ENCODE measurements at regions not wholly inside any gene's neighbourhood (a gene's known extent, or its start where the extent isn't known, plus 50 kb on each side); places are given as distances from the start of the nearest gene placed in this dataset.
"Not testable (repeated sequence)": the region's sequence is repeated elsewhere in the genome, so short reads cannot be mapped to it uniquely, and the experiment has no call there.

DNA sequence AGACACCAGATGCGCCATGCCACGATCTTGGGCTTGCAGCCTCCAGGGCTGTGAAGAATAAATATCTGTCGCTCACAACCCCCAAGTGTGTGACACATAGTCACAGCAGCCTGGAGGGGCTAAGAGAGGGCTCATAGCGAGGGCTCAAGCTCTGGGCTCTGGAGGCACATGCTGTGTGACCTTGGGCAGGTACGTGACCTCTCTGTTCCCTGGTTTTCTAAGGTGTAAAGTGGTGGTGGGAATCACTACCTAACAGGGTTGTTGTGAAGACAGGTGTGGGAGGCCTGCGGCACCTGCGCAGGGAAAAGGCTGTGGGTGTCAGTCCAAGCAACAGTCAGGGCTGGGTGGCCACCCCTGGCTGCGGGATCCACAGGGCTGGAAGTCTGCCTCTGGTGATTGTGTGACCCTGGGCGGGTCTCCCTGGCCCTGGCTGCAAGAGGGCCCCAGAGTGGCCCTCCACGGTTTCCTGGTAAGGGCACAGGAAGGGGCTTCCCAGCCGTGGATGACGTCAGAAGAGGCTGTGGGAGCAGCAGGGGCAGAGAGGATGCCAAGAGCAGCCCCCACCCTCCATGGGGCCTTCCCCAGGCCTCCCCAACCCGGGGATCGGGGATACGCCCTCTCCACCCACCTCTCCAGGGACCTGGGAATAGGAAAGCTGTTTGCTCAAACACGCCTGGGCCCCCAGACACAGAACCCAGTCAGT, 218.8 kb upstream of the SGCG start:
- H3K9me3 ChIP-seq (ENCODE audit: low read length): no peaks in the 10 kb centered on the region
- H4K20me1 ChIP-seq (ENCODE audit: insufficient read depth, low read length): no peaks in the 10 kb centered on the region
- TF ChIP-seq, protein P1, sequence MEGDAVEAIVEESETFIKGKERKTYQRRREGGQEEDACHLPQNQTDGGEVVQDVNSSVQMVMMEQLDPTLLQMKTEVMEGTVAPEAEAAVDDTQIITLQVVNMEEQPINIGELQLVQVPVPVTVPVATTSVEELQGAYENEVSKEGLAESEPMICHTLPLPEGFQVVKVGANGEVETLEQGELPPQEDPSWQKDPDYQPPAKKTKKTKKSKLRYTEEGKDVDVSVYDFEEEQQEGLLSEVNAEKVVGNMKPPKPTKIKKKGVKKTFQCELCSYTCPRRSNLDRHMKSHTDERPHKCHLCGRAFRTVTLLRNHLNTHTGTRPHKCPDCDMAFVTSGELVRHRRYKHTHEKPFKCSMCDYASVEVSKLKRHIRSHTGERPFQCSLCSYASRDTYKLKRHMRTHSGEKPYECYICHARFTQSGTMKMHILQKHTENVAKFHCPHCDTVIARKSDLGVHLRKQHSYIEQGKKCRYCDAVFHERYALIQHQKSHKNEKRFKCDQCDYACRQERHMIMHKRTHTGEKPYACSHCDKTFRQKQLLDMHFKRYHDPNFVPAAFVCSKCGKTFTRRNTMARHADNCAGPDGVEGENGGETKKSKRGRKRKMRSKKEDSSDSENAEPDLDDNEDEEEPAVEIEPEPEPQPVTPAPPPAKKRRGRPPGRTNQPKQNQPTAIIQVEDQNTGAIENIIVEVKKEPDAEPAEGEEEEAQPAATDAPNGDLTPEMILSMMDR (IDR thresholded peaks at IDR 0.05; ENCODE audit: low read length): no peak
- no peak for TF ChIP-seq EZH2 (IDR thresholded peaks at IDR 0.05; ENCODE audit: borderline replicate concordance, low read length)
- no peaks in the 10 kb centered on the region for H3K4me1 ChIP-seq (ENCODE audit: insufficient read depth, low read length, severe bottlenecking)
- H2AFZ ChIP-seq (ENCODE audit: low read length): no peak overlapping the region
- no peak overlapping the region for H3K4me3 ChIP-seq (ENCODE audit: low read depth, low read length, poor library complexity, severe bottlenecking)
- no peak overlapping the region for H3K4me2 ChIP-seq (ENCODE audit: low read length)
- H3K36me3 ChIP-seq (ENCODE audit: insufficient read depth, low read length): no peaks in the 10 kb centered on the region
- H3K27ac ChIP-seq (ENCODE audit: low read depth, low read length, poor library complexity, severe bottlenecking): no peak overlapping the region
- H3K79me2 ChIP-seq (ENCODE audit: insufficient read depth, low read length): no peaks in the 10 kb centered on the region
- H3K9me2 ChIP-seq (ENCODE audit: low read depth, low read length): no peaks in the 10 kb centered on the region
- no peaks in the 10 kb centered on the region for H3K27me3 ChIP-seq (ENCODE audit: insufficient read depth, low read length)
- no peaks in the 10 kb centered on the region for H3F3A ChIP-seq (ENCODE audit: insufficient read depth, low read length)
- H3K9ac ChIP-seq (ENCODE audit: low read length): no peak overlapping the region

DNA sequence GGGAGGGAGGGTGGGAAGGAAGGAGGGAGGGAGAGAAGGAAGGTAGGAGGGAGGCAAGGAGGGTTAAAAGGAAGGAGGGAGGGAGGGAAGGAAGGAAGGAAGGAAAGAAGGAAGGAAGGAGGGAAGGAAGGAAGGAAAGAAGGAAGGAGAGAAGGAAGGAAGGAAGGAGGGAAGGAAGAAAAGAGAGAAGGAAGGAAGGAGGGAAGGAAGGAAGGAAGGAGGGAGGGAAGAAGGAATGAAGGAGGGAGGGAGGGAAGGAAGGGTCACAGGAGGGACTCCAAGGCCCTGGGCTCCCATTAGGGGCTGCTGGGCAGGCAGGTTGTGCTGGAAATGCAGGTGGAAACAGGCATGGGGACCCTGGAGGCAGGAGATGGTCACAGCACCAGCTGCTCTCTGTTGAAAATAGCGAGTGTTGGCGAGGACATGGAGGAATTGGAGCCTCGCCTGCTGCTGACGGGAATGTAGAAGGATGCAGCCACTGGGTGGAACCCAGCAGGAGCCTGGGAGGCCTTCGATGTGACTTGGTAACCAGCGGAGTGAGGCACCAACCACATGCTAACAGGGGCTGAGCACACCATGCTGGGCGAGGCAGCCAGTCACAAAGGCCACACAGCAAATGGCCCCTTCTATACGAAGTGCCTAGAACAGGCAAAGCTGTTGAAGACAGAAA, 217.3 kb upstream of the SGCG start:
- not testable (repeated sequence) for H3K9me3 ChIP-seq (ENCODE audit: low read length); H3K4me1 ChIP-seq (ENCODE audit: insufficient read depth, low read length, severe bottlenecking); H3K79me2 ChIP-seq (ENCODE audit: insufficient read depth, low read length); H3F3A ChIP-seq (ENCODE audit: insufficient read depth, low read length); H2AFZ ChIP-seq (ENCODE audit: low read length); H4K20me1 ChIP-seq (ENCODE audit: insufficient read depth, low read length); H3K27ac ChIP-seq (ENCODE audit: low read depth, low read length, poor library complexity, severe bottlenecking); H3K27me3 ChIP-seq (ENCODE audit: insufficient read depth, low read length); H3K9ac ChIP-seq (ENCODE audit: low read length); H3K4me2 ChIP-seq (ENCODE audit: low read length); H3K9me2 ChIP-seq (ENCODE audit: low read depth, low read length); H3K36me3 ChIP-seq (ENCODE audit: insufficient read depth, low read length); H3K4me3 ChIP-seq (ENCODE audit: low read depth, low read length, poor library complexity, severe bottlenecking)

DNA sequence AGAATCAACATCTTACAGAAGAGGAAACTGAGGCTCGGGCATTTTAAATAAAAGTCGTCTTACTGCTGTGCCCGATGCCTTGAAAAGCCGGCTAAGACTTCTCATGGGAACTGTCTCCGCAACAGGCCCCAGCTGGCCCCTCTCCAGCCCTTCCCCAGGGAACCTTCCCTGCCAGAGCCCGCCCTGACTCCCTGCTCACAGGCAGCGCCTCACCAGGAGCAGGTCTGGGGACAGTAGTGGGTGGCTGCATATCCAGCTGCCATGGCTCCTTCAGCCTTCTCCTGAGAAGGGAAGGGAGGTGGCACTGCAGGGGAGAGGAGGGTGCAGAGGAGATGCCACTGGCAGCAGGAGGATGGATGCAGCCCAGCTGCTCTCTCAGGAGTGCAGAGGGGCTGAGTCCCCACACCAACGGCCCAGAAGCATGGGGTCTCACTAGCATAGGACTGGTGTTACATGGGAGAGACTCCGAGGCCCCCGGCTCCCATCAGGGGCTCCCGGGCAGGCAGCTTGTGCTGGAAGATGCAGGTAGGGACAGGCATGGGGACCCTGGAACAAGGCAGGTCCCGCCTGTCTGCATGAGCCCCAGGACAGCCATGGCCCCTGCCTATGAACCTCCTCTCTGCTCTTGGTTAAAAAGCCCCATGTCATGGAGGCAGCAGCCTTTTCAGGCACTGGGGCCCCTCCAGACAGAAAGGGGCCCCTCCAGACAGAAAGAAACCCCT, 216.4 kb upstream of the SGCG start:
- no peak for TF ChIP-seq EZH2 (IDR thresholded peaks at IDR 0.05; ENCODE audit: borderline replicate concordance, low read length)
- TF ChIP-seq, protein P1 (IDR thresholded peaks at IDR 0.05; ENCODE audit: low read length): no peak
- no peaks in the 10 kb centered on the region for H3F3A ChIP-seq (ENCODE audit: insufficient read depth, low read length)
- no peak overlapping the region for H3K4me3 ChIP-seq (ENCODE audit: low read depth, low read length, poor library complexity, severe bottlenecking)
- no peaks in the 10 kb centered on the region for H3K4me1 ChIP-seq (ENCODE audit: insufficient read depth, low read length, severe bottlenecking)
- no peak overlapping the region for H3K9ac ChIP-seq (ENCODE audit: low read length)
- H3K27ac ChIP-seq (ENCODE audit: low read depth, low read length, poor library complexity, severe bottlenecking): no peak overlapping the region
- H3K27me3 ChIP-seq (ENCODE audit: insufficient read depth, low read length): no peaks in the 10 kb centered on the region
- no peaks in the 10 kb centered on the region for H3K9me2 ChIP-seq (ENCODE audit: low read depth, low read length)
- H3K4me2 ChIP-seq (ENCODE audit: low read length): no peak overlapping the region
- no peak overlapping the region for H2AFZ ChIP-seq (ENCODE audit: low read length)
- no peaks in the 10 kb centered on the region for H3K36me3 ChIP-seq (ENCODE audit: insufficient read depth, low read length)
- H4K20me1 ChIP-seq (ENCODE audit: insufficient read depth, low read length): no peaks in the 10 kb centered on the region
- H3K79me2 ChIP-seq (ENCODE audit: insufficient read depth, low read length): no peaks in the 10 kb centered on the region
- H3K9me3 ChIP-seq (ENCODE audit: low read length): no peaks in the 10 kb centered on the region

DNA sequence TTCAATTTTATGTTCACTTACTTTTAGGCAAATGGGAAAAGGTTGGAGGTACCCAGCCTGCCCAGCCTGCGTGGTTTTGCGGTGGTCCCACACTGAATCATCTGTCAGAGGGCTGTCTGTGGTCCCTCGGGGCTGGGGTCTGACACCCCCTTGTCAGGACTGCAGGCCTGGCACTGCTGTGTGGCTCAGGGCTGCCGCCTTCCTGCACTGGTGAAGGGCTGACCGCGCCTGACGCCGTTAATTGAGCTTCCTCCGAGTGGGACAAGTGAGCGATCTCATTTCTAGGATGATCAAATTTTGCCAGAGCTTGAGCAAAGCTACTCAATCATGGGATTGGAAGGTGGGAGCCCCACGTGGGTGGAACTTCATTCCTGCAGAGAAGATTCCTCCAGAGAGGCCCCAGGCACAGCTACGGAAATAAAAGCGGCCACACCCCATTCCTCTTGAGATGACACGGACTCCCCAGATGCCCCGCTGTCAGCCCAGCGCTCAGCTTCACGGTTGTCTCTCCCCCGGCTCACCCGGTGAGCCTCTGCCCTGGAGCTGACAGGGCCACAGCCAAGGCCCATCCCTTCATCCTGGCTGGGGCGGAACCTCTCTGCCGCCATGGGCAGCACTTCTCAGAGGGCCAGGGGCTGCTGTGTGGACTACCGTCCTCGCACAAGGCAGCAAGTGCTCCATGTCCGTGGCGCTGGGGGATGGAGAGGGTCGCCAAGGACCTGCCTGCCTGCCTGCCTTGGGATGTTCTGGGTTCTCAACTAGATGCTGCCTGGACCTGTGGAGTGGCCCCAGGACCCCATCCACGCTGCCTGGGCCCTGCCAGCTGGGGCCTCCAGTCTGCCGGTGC, 215.5 kb upstream of the SGCG start:
- not testable (repeated sequence) for H3K27me3 ChIP-seq (ENCODE audit: insufficient read depth, low read length); H3K9ac ChIP-seq (ENCODE audit: low read length); H2AFZ ChIP-seq (ENCODE audit: low read length); H3K4me2 ChIP-seq (ENCODE audit: low read length); H3K79me2 ChIP-seq (ENCODE audit: insufficient read depth, low read length); H3K4me3 ChIP-seq (ENCODE audit: low read depth, low read length, poor library complexity, severe bottlenecking); H3K9me2 ChIP-seq (ENCODE audit: low read depth, low read length); H3F3A ChIP-seq (ENCODE audit: insufficient read depth, low read length); H3K27ac ChIP-seq (ENCODE audit: low read depth, low read length, poor library complexity, severe bottlenecking); H4K20me1 ChIP-seq (ENCODE audit: insufficient read depth, low read length); H3K4me1 ChIP-seq (ENCODE audit: insufficient read depth, low read length, severe bottlenecking); H3K36me3 ChIP-seq (ENCODE audit: insufficient read depth, low read length); H3K9me3 ChIP-seq (ENCODE audit: low read length)

DNA sequence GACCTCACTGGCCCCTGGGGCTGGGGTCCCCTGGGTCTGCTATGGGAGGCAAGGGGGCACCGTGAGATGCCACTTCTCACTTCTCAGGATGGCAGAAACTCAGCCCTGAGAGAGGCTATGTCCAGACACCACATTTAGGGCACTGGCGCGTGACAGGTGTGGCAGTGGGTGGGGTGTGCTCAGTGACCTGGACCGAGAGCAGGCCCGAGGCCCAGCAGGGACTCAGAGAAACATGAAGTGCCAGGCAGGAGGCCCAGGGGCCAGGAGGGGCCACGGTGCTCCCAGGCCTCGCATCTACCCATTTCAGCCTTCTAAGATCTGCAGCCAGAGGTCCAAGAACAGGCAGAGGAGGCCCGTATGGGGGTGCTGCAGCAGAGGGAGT, 214.9 kb upstream of the SGCG start:
- not testable (repeated sequence) for H3K9ac ChIP-seq (ENCODE audit: low read length)

More for the DNA sequence above, 214.9 kb upstream of the SGCG start:
- not testable (repeated sequence) for H3K4me2 ChIP-seq (ENCODE audit: low read length); H3F3A ChIP-seq (ENCODE audit: insufficient read depth, low read length); H3K4me3 ChIP-seq (ENCODE audit: low read depth, low read length, poor library complexity, severe bottlenecking); H3K36me3 ChIP-seq (ENCODE audit: insufficient read depth, low read length); H3K9me3 ChIP-seq (ENCODE audit: low read length); H3K27ac ChIP-seq (ENCODE audit: low read depth, low read length, poor library complexity, severe bottlenecking); H4K20me1 ChIP-seq (ENCODE audit: insufficient read depth, low read length); H3K4me1 ChIP-seq (ENCODE audit: insufficient read depth, low read length, severe bottlenecking); H2AFZ ChIP-seq (ENCODE audit: low read length); H3K9me2 ChIP-seq (ENCODE audit: low read depth, low read length); H3K79me2 ChIP-seq (ENCODE audit: insufficient read depth, low read length); H3K27me3 ChIP-seq (ENCODE audit: insufficient read depth, low read length)
